IPS-18a (cell line): ENCODE measurements at regions not wholly inside any gene's neighbourhood (a gene's known extent, or its start where the extent isn't known, plus 50 kb on each side); places are given as distances from the start of the nearest gene placed in this dataset.
"Not testable (repeated sequence)": the region's sequence is repeated elsewhere in the genome, so short reads cannot be mapped to it uniquely, and the experiment has no call there.

Experiments used
- H3K27ac ChIP-seq: one replicate; pipeline ENCODE4 v1.5.1; 2013; ENCODE audit warnings: low read length
- H3K27me3 ChIP-seq: one replicate; pipeline ENCODE4 v1.6.1; 2013; ENCODE audit warnings: mild to moderate bottlenecking, low read length; ENCODE audit not compliant: control insufficient read depth, insufficient read depth
- H3K36me3 ChIP-seq: one replicate; pipeline ENCODE4 v1.6.1; 2013; ENCODE audit warnings: low read depth, low read length; ENCODE audit not compliant: control insufficient read depth
- H3K4me1 ChIP-seq: one replicate; pipeline ENCODE4 v1.6.1; 2013; ENCODE audit warnings: low read depth, low read length; ENCODE audit not compliant: control insufficient read depth
- H3K4me3 ChIP-seq: one replicate; pipeline ENCODE4 v1.5.1; 2013; ENCODE audit warnings: low read length
- H3K9ac ChIP-seq: one replicate; pipeline ENCODE4 v1.6.1; 2013; ENCODE audit warnings: mild to moderate bottlenecking, low read length, moderate library complexity
- H3K9me3 ChIP-seq: one replicate; pipeline ENCODE4 v1.6.1; 2013; ENCODE audit warnings: low read depth, low read length; ENCODE audit not compliant: control insufficient read depth

- Histone ChIP-seq H3K9ac (no peak overlapping the region), H3K9me3 (no peaks in the 10 kb centered on the region), H3K27me3 (no peaks in the 10 kb centered on the region), H3K4me3 (no peak overlapping the region), H3K36me3 (no peaks in the 10 kb centered on the region), H3K4me1 (no peaks in the 10 kb centered on the region), H3K27ac (no peak overlapping the region)
These were observed 89.5 kb upstream of the BCL2L14 start for GRCh38 chr12:11981121-11981733.

- Histone ChIP-seq H3K4me3 (no peak overlapping the region), H3K27me3 (no peaks in the 10 kb centered on the region), H3K27ac (no peak overlapping the region), H3K4me1 (no peaks in the 10 kb centered on the region), H3K36me3 (no peaks in the 10 kb centered on the region), H3K9me3 (no peaks in the 10 kb centered on the region), H3K9ac (no peak overlapping the region)
These were observed 86.3 kb upstream of the BCL2L14 start for GRCh38 chr12:11984417-11984816.

- Histone ChIP-seq H3K4me3 (no peak overlapping the region), H3K9me3 (no peaks in the 10 kb centered on the region), H3K4me1 (no peaks in the 10 kb centered on the region), H3K27me3 (no peaks in the 10 kb centered on the region), H3K27ac (no peak overlapping the region), H3K9ac (no peak overlapping the region), H3K36me3 (no peaks in the 10 kb centered on the region)
These were observed 84.6 kb upstream of the BCL2L14 start for GRCh38 chr12:11986165-11986564.

GRCh38 chr12:11987901-11988300 is 82.8 kb upstream of the BCL2L14 start:
- Histone ChIP-seq H3K27ac (no peak overlapping the region), H3K4me3 (no peak overlapping the region), H3K27me3 (no peaks in the 10 kb centered on the region), H3K4me1 (no peaks in the 10 kb centered on the region), H3K9me3 (no peaks in the 10 kb centered on the region), H3K36me3 (no peaks in the 10 kb centered on the region), H3K9ac (no peak overlapping the region)

GRCh38 chr12:11991604-11992003 is 79.1 kb upstream of the BCL2L14 start:
- H3K9ac ChIP-seq: no peak overlapping the region
- H3K27ac ChIP-seq: no peak overlapping the region
- H3K9me3 ChIP-seq: no peaks in the 10 kb centered on the region
- no peak overlapping the region for H3K4me3 ChIP-seq
- no peaks in the 10 kb centered on the region for H3K36me3 ChIP-seq
- no peaks in the 10 kb centered on the region for H3K4me1 ChIP-seq
- H3K27me3 ChIP-seq: no peaks in the 10 kb centered on the region

- Histone ChIP-seq H3K9me3 (no peaks in the 10 kb centered on the region), H3K27ac (no peak overlapping the region), H3K36me3 (no peaks in the 10 kb centered on the region), H3K4me1 (no peaks in the 10 kb centered on the region), H3K9ac (no peak overlapping the region), H3K4me3 (no peak overlapping the region), H3K27me3 (no peaks in the 10 kb centered on the region)
These were observed 78.2 kb upstream of the BCL2L14 start for GRCh38 chr12:11992515-11992914.

- H3K9ac ChIP-seq, H3K36me3 ChIP-seq, H3K9me3 ChIP-seq, H3K4me1 ChIP-seq, H3K27me3 ChIP-seq, H3K4me3 ChIP-seq, H3K27ac ChIP-seq: not testable (repeated sequence)
These were observed 72.3 kb upstream of the BCL2L14 start for GRCh38 chr12:11998307-11998943.

GRCh38 chr12:11998944-11999315 is 71.8 kb upstream of the BCL2L14 start:
- Histone ChIP-seq H3K4me1 (no peaks in the 10 kb centered on the region), H3K36me3 (no peaks in the 10 kb centered on the region), H3K9ac (no peak overlapping the region), H3K27me3 (no peaks in the 10 kb centered on the region), H3K9me3 (no peaks in the 10 kb centered on the region), H3K4me3 (no peak overlapping the region), H3K27ac (no peak overlapping the region)

- Histone ChIP-seq H3K4me3 (no peak overlapping the region), H3K27ac (no peak overlapping the region), H3K27me3 (no peaks in the 10 kb centered on the region), H3K9me3 (no peaks in the 10 kb centered on the region), H3K9ac (no peak overlapping the region), H3K4me1 (peaks cover 3% of the 10 kb centered on the region), H3K36me3 (no peaks in the 10 kb centered on the region)
These were observed 67.1 kb upstream of the BCL2L14 start for GRCh38 chr12:12003609-12004008.

- Histone ChIP-seq H3K4me3 (no peak overlapping the region), H3K9ac (no peak overlapping the region), H3K27me3 (no peaks in the 10 kb centered on the region), H3K36me3 (no peaks in the 10 kb centered on the region), H3K9me3 (no peaks in the 10 kb centered on the region), H3K27ac (no peak overlapping the region), H3K4me1 (peaks cover 9% of the 10 kb centered on the region)
These were observed 66.2 kb upstream of the BCL2L14 start for GRCh38 chr12:12004524-12004923.

- no peaks in the 10 kb centered on the region for H3K27me3 ChIP-seq
- no peaks in the 10 kb centered on the region for H3K36me3 ChIP-seq
- peaks cover 28% of the 10 kb centered on the region for H3K4me1 ChIP-seq
- no peak overlapping the region for H3K9ac ChIP-seq
- no peak overlapping the region for H3K27ac ChIP-seq
- no peaks in the 10 kb centered on the region for H3K9me3 ChIP-seq
- H3K4me3 ChIP-seq: no peak overlapping the region
These were observed 63.6 kb upstream of the BCL2L14 start for GRCh38 chr12:12007001-12007712.
